GM06990 (cell line): ENCODE measurements at regions not wholly inside any gene's neighbourhood (a gene's known extent, or its start where the extent isn't known, plus 50 kb on each side); places are given as distances from the start of the nearest gene placed in this dataset.

Source experiments
- DNase-seq: peaks from one replicate; pipeline ENCODE4 v3.0.0-alpha.2; 2011; ENCODE audit not compliant: insufficient read length; ENCODE audit errors: extremely low read depth
- H3K27me3 ChIP-seq: replicated peaks from 2 replicates; pipeline ENCODE4 v1.6.0; 2011; ENCODE audit warnings: low read length; ENCODE audit not compliant: control insufficient read depth, insufficient read depth
- H3K36me3 ChIP-seq: 2 replicates; pipeline ENCODE4 v1.5.1; 2011; ENCODE audit warnings: low read length; ENCODE audit not compliant: control insufficient read depth, insufficient read depth
- H3K4me3 ChIP-seq: replicated peaks from 2 replicates; pipeline ENCODE4 v1.5.1; 2011; ENCODE audit warnings: low read depth, mild to moderate bottlenecking, control low read depth, low read length
- TF ChIP-seq, protein P1 (sequence below): IDR thresholded peaks from 2 replicates; pipeline ENCODE4 v1.5.1; 2011; ENCODE audit warnings: low read length, control low read depth, mild to moderate bottlenecking, inconsistent platforms; ENCODE audit not compliant: insufficient read depth, poor library complexity, severe bottlenecking

- DNase-seq: no peak
- H3K4me3 ChIP-seq: no peak overlapping the region
- H3K27me3 ChIP-seq: no peaks in the 10 kb centered on the region
Observed at GRCh38 chr4:108372681-108373080, 203.9 kb upstream of the LEF1 start.

GRCh38 chr4:108371282-108371681 is 202.6 kb upstream of the LEF1 start:
- H3K27me3 ChIP-seq: no peaks in the 10 kb centered on the region
- no peak overlapping the region for H3K4me3 ChIP-seq
- TF ChIP-seq, protein P1, sequence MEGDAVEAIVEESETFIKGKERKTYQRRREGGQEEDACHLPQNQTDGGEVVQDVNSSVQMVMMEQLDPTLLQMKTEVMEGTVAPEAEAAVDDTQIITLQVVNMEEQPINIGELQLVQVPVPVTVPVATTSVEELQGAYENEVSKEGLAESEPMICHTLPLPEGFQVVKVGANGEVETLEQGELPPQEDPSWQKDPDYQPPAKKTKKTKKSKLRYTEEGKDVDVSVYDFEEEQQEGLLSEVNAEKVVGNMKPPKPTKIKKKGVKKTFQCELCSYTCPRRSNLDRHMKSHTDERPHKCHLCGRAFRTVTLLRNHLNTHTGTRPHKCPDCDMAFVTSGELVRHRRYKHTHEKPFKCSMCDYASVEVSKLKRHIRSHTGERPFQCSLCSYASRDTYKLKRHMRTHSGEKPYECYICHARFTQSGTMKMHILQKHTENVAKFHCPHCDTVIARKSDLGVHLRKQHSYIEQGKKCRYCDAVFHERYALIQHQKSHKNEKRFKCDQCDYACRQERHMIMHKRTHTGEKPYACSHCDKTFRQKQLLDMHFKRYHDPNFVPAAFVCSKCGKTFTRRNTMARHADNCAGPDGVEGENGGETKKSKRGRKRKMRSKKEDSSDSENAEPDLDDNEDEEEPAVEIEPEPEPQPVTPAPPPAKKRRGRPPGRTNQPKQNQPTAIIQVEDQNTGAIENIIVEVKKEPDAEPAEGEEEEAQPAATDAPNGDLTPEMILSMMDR: no peak
- H3K36me3 ChIP-seq: no peaks in the 10 kb centered on the region
- DNase-seq: no peak

More at GRCh38 chr4:108372681-108373080, 203.9 kb upstream of the LEF1 start:
- TF ChIP-seq, protein P1: no peak
- H3K36me3 ChIP-seq: no peaks in the 10 kb centered on the region

DNA sequence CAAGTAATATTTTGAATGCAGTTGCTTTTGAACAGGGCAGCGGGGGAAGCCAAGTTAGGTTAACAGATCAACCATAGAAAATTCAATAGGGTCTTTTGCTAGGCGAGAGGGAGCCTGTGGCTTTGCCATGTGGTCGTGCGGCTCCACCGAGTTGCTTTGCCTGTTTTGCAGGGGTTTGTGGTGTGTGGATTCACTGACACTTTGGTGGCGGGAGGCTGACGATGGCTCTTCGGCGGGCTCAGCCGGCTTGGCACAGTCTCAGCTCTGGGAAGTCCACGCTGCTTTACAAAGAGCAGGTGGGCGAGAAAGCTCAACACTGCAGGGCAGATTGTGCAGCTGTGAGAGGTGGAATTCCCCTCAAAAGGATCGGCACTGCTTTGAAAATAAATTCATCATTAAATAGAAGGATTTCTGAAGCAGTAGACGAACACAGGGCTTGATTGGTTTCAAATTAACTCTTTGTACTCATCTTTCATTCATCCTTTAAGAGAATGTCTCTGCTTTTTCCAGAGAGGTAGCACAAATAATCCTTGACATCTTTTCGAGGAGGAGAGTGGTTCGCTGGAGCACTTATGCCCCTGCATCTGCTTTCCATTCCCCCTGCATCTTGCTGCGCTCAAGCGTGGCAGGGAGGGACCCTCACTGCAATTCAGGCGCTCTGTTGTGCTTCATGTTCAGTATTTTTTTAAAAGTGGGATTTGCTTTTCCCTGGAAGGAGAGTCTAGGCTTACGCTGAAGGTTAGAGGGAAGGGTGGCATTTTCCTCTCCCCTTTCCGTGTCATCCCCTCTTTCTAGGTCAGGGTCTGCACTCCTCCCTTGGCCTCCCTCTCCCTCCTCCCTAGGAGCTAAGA is 201.8 kb upstream of the LEF1 start:
- Histone ChIP-seq H3K4me3 (no peak overlapping the region; the same call in 1 of the 2 replicates), H3K27me3 (no peaks in the 10 kb centered on the region), H3K36me3 (no peaks in the 10 kb centered on the region)
- no peak for DNase-seq
- TF ChIP-seq, protein P1: no peak

GRCh38 chr4:108369035-108369655 is 200.4 kb upstream of the LEF1 start:
- TF ChIP-seq, protein P1: no peak
- Histone ChIP-seq H3K36me3 (no peaks in the 10 kb centered on the region), H3K27me3 (no peaks in the 10 kb centered on the region), H3K4me3 (no peak overlapping the region)
- DNase-seq: no peak

- no peak for DNase-seq
- TF ChIP-seq, protein P1: no peak
- Histone ChIP-seq H3K27me3 (no peaks in the 10 kb centered on the region), H3K36me3 (no peaks in the 10 kb centered on the region), H3K4me3 (no peak overlapping the region)
Observed at GRCh38 chr4:108367751-108368150, 199.0 kb upstream of the LEF1 start.
